Activated naive CD4-positive, alpha-beta T cell treated with anti-CD3 and anti-CD28 coated beads for 36 hours (primary cell): ENCODE measurements at regions not wholly inside any gene's neighbourhood (a gene's known extent, or its start where the extent isn't known, plus 50 kb on each side); places are given as distances from the start of the nearest gene placed in this dataset.

Experiments
- CTCF ChIA-PET: fragments of 350-600 bp; sonication (Branson Sonifier 250); formaldehyde crosslinking; loops from one replicate; lab custom pipeline; 2021; ENCODE audit warnings: antibody characterized with exemption; lab: Charles Lee
- DNase-seq: peaks from one replicate; pipeline ENCODE4 v3.0.0-alpha.2; 2020
- H3K27ac Mint-ChIP-seq: one replicate; pipeline ENCODE4 v1.8.0; 2021; ENCODE audit warnings: mild to moderate bottlenecking, mixed read lengths
- H3K27me3 Mint-ChIP-seq: one replicate; pipeline ENCODE4 v1.8.0; 2021; ENCODE audit warnings: low read depth, mixed read lengths
- H3K36me3 Mint-ChIP-seq: one replicate; pipeline ENCODE4 v1.8.0; 2021; ENCODE audit warnings: low read depth, mixed read lengths
- H3K4me1 Mint-ChIP-seq: one replicate; pipeline ENCODE4 v1.8.0; 2021; ENCODE audit warnings: low read depth, mixed read lengths
- H3K4me3 Mint-ChIP-seq: one replicate; pipeline ENCODE4 v1.8.0; 2021; ENCODE audit warnings: mild to moderate bottlenecking, moderate library complexity, mixed read lengths
- H3K9me3 Mint-ChIP-seq: one replicate; pipeline ENCODE4 v1.8.0; 2021; ENCODE audit warnings: mixed read lengths
- intact Hi-C: fragments of 100-400 bp; cut with micrococcal nuclease; formaldehyde crosslinking; loops from one replicate; pipeline ENCODE4 v1.15.1; 2023

DNA sequence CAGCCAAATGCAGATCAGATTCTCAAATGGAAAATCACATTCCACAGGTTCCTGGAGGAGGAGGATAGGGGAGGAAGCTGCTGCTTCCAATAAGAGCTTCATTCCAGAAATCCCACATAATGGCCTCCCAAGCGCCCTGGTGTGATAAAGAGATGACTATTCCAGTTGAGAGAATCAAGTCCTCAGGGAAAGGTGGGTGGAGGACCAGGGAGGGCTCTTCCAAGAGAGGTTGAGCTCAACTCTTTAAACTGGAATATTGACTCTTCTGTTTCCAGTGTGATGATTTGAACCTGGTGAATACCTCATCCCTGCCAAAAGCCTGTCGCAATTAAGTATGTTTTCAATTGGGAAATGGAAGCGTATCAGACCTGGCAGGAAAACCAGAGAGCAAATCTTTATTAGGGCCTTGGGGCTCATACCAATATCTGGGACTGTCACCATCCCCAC lies 81.4 kb upstream of the DYNLRB2 start:
- no peak for DNase-seq
- Mint-ChIP-seq H3K36me3 (no peaks in the 10 kb centered on the region), H3K27ac (no peak overlapping the region), H3K4me1 (no peaks in the 10 kb centered on the region), H3K4me3 (no peak overlapping the region), H3K27me3 (peaks cover 6% of the 10 kb centered on the region), H3K9me3 (no peaks in the 10 kb centered on the region)
- intact Hi-C loops, result no loop called here
- CTCF ChIA-PET, result interaction anchor here (0.6 kb wide), 1 partner anchor 361 kb away, joined by 4 read pairs; no protein-coding TSS in a partner anchor

DNA sequence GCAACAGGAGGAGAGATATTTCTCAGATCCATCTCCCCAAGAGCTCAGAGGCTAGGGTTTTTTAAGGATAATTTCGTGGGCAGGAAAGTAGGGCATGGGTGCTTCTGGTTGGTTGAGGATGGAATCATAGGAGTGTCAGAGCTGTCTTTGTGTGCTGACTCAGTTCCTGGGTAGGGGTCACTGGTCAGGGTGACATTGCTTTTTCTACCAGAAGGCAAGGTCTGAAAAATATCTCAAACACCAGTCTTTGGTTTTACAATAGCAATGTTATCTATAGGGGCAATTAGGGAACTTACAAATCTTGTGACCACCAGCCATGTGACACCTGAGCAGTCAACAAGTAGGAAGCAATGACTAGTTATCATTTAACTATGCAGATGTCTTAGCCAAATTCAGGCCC lies 82.9 kb upstream of the DYNLRB2 start:
- H3K4me1 Mint-ChIP-seq, result no peaks in the 10 kb centered on the region
- intact Hi-C loops, result no loop called here
- CTCF ChIA-PET, result interaction anchor here (0.9 to 2.0 kb wide), 2 partner anchors 9 to 69 kb away, joined by 3 to 7 read pairs; no protein-coding TSS in a partner anchor
- H3K9me3 Mint-ChIP-seq, result no peaks in the 10 kb centered on the region
- no peaks in the 10 kb centered on the region for H3K36me3 Mint-ChIP-seq
- H3K27me3 Mint-ChIP-seq, result peaks cover 6% of the 10 kb centered on the region
- no peak for DNase-seq
- H3K4me3 Mint-ChIP-seq, result no peak overlapping the region
- no peak overlapping the region for H3K27ac Mint-ChIP-seq

- Mint-ChIP-seq H3K27me3 (peaks cover 14% of the 10 kb centered on the region), H3K27ac (no peak overlapping the region), H3K4me3 (no peak overlapping the region), H3K36me3 (no peaks in the 10 kb centered on the region), H3K4me1 (no peaks in the 10 kb centered on the region), H3K9me3 (no peaks in the 10 kb centered on the region)
- CTCF ChIA-PET, result no interaction called here
- intact Hi-C loops, result no loop called here
- DNase-seq, result no peak
Observed at GRCh38 chr16:80454802-80455201, 86.0 kb upstream of the DYNLRB2 start.

GRCh38 chr16:80449392-80449791 lies 91.4 kb upstream of the DYNLRB2 start:
- no peaks in the 10 kb centered on the region for H3K4me1 Mint-ChIP-seq
- no peak for DNase-seq
- no peak overlapping the region for H3K4me3 Mint-ChIP-seq
- H3K36me3 Mint-ChIP-seq, result no peaks in the 10 kb centered on the region
- CTCF ChIA-PET, result no interaction called here
- H3K27me3 Mint-ChIP-seq, result peaks cover 8% of the 10 kb centered on the region
- no peaks in the 10 kb centered on the region for H3K9me3 Mint-ChIP-seq
- H3K27ac Mint-ChIP-seq, result no peak overlapping the region
- intact Hi-C loops, result no loop called here

DNA sequence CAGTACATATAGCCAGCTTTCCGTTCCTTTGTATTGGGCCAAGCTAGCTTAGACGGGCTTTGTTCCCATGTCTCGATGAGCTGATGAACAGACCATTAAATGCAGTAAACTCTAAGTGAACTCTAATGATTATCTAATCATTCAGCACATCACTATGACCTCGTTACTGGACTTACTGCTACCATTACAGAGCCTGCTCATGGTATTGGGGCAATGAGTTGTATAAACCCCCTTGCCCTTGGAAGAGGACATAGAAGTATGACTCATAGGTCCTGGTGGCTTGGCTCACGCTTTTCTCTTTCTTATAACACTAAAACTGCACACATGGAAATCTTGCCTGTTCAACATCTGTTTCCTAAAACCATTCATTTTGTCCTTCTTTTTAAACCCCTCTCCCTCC lies 93.6 kb upstream of the DYNLRB2 start:
- Mint-ChIP-seq H3K4me1 (peaks cover 3% of the 10 kb centered on the region), H3K27ac (no peak overlapping the region), H3K4me3 (no peak overlapping the region), H3K36me3 (no peaks in the 10 kb centered on the region), H3K27me3 (peaks cover 8% of the 10 kb centered on the region), H3K9me3 (no peaks in the 10 kb centered on the region)
- CTCF ChIA-PET, result no interaction called here
- intact Hi-C loops, result no loop called here
- DNase-seq, result no peak

GRCh38 chr16:80442779-80443178 lies 98.0 kb upstream of the DYNLRB2 start:
- H3K36me3 Mint-ChIP-seq, result no peaks in the 10 kb centered on the region
- no peaks in the 10 kb centered on the region for H3K27me3 Mint-ChIP-seq
- peaks cover 3% of the 10 kb centered on the region for H3K4me1 Mint-ChIP-seq
- CTCF ChIA-PET, result no interaction called here
- intact Hi-C loops, result no loop called here
- no peak overlapping the region for H3K4me3 Mint-ChIP-seq
- no peak overlapping the region for H3K27ac Mint-ChIP-seq
- DNase-seq, result no peak
- H3K9me3 Mint-ChIP-seq, result no peaks in the 10 kb centered on the region

DNA sequence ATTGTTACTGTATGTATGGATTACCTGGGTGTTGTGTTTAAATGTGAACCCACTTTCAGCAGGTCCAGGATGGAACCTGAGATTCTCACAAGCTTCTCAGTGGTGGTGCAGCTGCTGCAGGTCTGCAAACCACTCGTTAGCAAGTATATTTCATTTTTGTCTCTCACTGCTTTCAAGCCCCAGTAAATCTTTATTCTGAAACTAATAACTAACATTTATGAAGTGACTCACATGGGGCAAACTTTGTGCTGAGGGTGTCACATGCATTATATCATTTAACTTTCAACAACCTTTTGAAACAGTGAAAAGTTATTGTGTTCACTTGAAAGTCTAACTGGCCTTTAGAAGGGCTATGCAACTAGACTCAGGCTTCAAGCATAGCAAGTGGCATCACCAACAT lies 98.9 kb upstream of the DYNLRB2 start:
- CTCF ChIA-PET, result no interaction called here
- no peaks in the 10 kb centered on the region for H3K36me3 Mint-ChIP-seq

GRCh38 chr16:80440667-80441066 lies 100.1 kb upstream of the DYNLRB2 start:
- CTCF ChIA-PET, result no interaction called here
- Mint-ChIP-seq H3K27ac (no peak overlapping the region), H3K4me1 (peaks cover 3% of the 10 kb centered on the region), H3K9me3 (no peaks in the 10 kb centered on the region), H3K36me3 (no peaks in the 10 kb centered on the region), H3K4me3 (no peak overlapping the region), H3K27me3 (peaks cover 2% of the 10 kb centered on the region)
- intact Hi-C loops, result no loop called here
- DNase-seq, result no peak

More for the DNA sequence above, 98.9 kb upstream of the DYNLRB2 start:
- Mint-ChIP-seq H3K27ac (no peak overlapping the region), H3K27me3 (peaks cover 2% of the 10 kb centered on the region), H3K4me3 (no peak overlapping the region), H3K9me3 (no peaks in the 10 kb centered on the region), H3K4me1 (peaks cover 3% of the 10 kb centered on the region)
- intact Hi-C loops, result no loop called here
- DNase-seq, result no peak

DNA sequence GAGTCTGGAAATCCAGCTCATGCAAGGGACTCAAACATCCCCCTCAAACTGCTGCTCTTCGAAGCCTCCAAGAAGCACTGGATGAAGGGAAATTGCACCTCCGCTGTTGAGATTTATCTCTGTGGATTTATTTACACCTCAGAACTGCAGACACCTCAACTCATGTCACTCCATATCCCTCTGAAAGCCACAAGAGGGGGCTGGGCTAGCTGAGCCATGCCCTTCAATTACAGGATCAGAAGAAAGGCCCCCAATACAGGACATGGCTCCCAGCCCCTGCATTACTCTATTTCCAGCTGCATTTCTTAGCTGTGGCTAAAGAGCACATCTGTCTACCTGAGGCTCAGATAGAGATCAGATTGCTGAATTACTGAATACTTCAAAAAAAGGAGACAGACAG lies 103.1 kb upstream of the DYNLRB2 start:
- Mint-ChIP-seq H3K36me3 (no peaks in the 10 kb centered on the region), H3K4me3 (no peak overlapping the region), H3K4me1 (peaks cover under 1% of the 10 kb centered on the region), H3K27ac (no peak overlapping the region), H3K27me3 (peaks cover 13% of the 10 kb centered on the region), H3K9me3 (no peaks in the 10 kb centered on the region)
- intact Hi-C loops, result no loop called here
- CTCF ChIA-PET, result no interaction called here
- DNase-seq, result no peak

DNA sequence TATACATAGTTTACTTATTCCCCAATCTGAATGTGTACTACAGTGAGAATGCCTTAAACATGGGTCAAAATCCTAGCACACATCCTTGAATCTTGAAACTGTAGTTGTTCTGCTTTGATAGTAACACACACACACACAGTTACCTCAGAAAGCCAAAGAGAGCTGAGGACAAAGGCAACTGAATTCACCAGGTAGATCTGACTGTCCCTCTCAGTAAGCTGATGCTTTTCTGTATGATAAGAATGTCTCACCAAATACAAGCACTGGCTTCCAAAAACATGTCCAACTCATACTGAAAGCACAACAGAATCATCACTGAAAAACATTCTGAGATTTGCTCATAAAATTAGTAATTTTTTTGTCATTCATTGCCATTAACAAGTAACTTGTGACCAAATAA lies 104.3 kb upstream of the DYNLRB2 start:
- Mint-ChIP-seq H3K27ac (no peak overlapping the region), H3K4me3 (no peak overlapping the region), H3K4me1 (no peaks in the 10 kb centered on the region), H3K27me3 (peaks cover 20% of the 10 kb centered on the region), H3K36me3 (no peaks in the 10 kb centered on the region), H3K9me3 (no peaks in the 10 kb centered on the region)
- DNase-seq, result no peak
- intact Hi-C loops, result no loop called here
- CTCF ChIA-PET, result interaction anchor here (0.5 kb wide), 1 partner anchor 384 kb away, joined by 6 read pairs; no protein-coding TSS in a partner anchor

DNA sequence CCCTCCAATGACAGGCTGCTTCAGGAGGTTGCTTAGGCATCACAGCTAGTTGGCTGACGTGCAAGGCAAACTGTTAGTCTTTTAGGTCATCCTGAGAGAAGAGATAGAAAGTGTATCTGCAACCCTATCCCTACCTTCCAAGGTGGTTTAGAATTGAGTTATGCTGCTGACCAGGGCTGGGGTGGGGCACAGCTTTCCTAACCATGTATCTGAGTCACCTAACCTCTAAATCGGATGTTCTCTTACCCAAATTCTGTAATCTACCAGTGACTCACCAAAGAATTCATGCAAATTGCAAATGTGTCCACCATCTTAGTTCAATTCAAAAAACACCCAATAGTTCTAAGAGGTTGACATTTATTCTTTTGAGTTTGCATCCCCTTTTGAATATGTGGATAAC lies 107.2 kb upstream of the DYNLRB2 start:
- Mint-ChIP-seq H3K4me1 (no peaks in the 10 kb centered on the region), H3K9me3 (no peaks in the 10 kb centered on the region), H3K36me3 (no peaks in the 10 kb centered on the region), H3K4me3 (no peak overlapping the region), H3K27ac (no peak overlapping the region), H3K27me3 (peaks cover 25% of the 10 kb centered on the region)
- intact Hi-C loops, result no loop called here
- DNase-seq, result no peak
- CTCF ChIA-PET, result interaction anchor here (0.6 kb wide), 1 partner anchor 1892 kb away, joined by 4 read pairs; no protein-coding TSS in a partner anchor

GRCh38 chr16:80427795-80428194 lies 113.0 kb upstream of the DYNLRB2 start:
- CTCF ChIA-PET, result no interaction called here
- intact Hi-C loops, result no loop called here
- H3K27ac Mint-ChIP-seq, result no peak overlapping the region
- no peak overlapping the region for H3K4me3 Mint-ChIP-seq
- no peaks in the 10 kb centered on the region for H3K36me3 Mint-ChIP-seq
- no peaks in the 10 kb centered on the region for H3K9me3 Mint-ChIP-seq
- H3K27me3 Mint-ChIP-seq, result peaks cover 32% of the 10 kb centered on the region
- no peak for DNase-seq
- H3K4me1 Mint-ChIP-seq, result no peaks in the 10 kb centered on the region

DNA sequence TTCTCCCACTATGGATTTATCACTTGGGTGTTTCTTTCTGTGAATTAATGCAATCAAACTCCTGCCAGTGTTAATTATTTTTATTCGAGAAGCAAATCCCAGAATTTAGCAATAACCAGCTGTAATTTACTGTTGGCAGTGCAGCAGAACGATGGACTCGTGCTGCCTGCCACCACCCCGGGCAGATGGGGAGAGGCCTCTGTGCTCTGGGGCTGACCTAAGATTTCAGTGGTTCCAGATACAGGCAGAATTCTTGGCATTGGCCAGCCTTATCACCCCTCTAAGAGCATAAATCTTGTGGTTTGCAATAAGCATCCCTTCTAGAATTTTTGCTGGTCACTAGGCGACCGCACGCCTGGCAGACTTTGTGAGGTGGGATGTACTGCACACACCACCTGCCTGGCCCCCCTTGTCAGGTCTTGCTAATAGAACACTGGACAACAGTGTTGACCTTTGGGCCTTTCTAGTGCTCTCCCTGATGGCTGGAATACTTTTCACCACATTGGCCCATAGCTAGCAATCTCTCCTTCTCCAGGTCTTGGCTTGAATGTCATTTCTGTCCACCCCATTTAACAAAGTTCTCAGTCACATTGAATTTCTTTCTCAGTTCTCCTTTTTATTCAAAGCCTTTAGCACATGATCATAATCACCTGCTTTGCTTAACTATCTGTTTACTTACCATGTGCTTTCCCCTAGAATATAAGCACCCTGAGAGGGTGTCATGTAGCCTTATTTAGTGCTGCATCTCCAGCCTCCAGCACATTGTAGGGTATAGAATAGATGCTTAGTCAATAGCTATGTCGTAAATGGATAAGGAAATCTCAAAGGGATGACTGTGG lies 122.1 kb upstream of the DYNLRB2 start:
- H3K36me3 Mint-ChIP-seq, result no peaks in the 10 kb centered on the region
- H3K27me3 Mint-ChIP-seq, result peaks cover 11% of the 10 kb centered on the region
- CTCF ChIA-PET, result no interaction called here
- H3K9me3 Mint-ChIP-seq, result no peaks in the 10 kb centered on the region
- H3K27ac Mint-ChIP-seq, result no peak overlapping the region
- no peak for DNase-seq
- intact Hi-C loops, result no loop called here
- no peak overlapping the region for H3K4me3 Mint-ChIP-seq
- H3K4me1 Mint-ChIP-seq, result no peaks in the 10 kb centered on the region
